Astrocyte (in vitro differentiated cells and primary cell): ENCODE measurements at regions not wholly inside any gene's neighbourhood (a gene's known extent, or its start where the extent isn't known, plus 50 kb on each side); places are given as distances from the start of the nearest gene placed in this dataset.

ENCODE experiments used
- DNase-seq: peaks from one replicate; pipeline ENCODE4 v3.0.0-alpha.2; 2010; ENCODE audit warnings: low read depth
- FAIRE-seq: peaks from 2 replicates; lab custom pipeline; 2011; peaks lifted over from hg19 to GRCh38; lab: Jason Lieb, UNC
- H2AFZ ChIP-seq: 2 replicates; pipeline ENCODE4 v1.6.0; 2012; ENCODE audit warnings: low read depth, low read length, inconsistent platforms
- H3K27ac ChIP-seq: 2 replicates; pipeline ENCODE4 v1.5.1; 2011; ENCODE audit warnings: low read depth, low read length, inconsistent platforms
- H3K27me3 ChIP-seq: 2 replicates; pipeline ENCODE4 v1.6.0; 2011; ENCODE audit warnings: low read length, inconsistent platforms; ENCODE audit not compliant: insufficient read depth
- H3K36me3 ChIP-seq: 2 replicates; pipeline ENCODE4 v1.5.1; 2011; ENCODE audit warnings: low read length, inconsistent platforms; ENCODE audit not compliant: insufficient read depth
- H3K4me1 ChIP-seq: 2 replicates; pipeline ENCODE4 v1.5.1; 2011; ENCODE audit warnings: low read length, inconsistent platforms; ENCODE audit not compliant: insufficient read depth
- H3K4me2 ChIP-seq: 2 replicates; pipeline ENCODE4 v1.6.0; 2012; ENCODE audit warnings: low read length, inconsistent platforms
- H3K4me3 ChIP-seq: 2 replicates; pipeline ENCODE4 v1.5.1; 2011; ENCODE audit warnings: low read depth, mild to moderate bottlenecking, low read length, inconsistent platforms; ENCODE audit not compliant: insufficient read depth
- H3K79me2 ChIP-seq: 2 replicates; pipeline ENCODE4 v1.6.0; 2012; ENCODE audit warnings: mild to moderate bottlenecking, low read length, inconsistent platforms; ENCODE audit not compliant: insufficient read depth
- H3K9ac ChIP-seq: 2 replicates; pipeline ENCODE4 v1.6.0; 2012; ENCODE audit warnings: mild to moderate bottlenecking, low read length, inconsistent platforms
- H3K9me3 ChIP-seq: 2 replicates; pipeline ENCODE4 v1.5.1; 2012; ENCODE audit warnings: low read depth, mild to moderate bottlenecking, low read length, inconsistent platforms; ENCODE audit not compliant: insufficient read depth
- H4K20me1 ChIP-seq: 2 replicates; pipeline ENCODE4 v1.6.0; 2012; ENCODE audit warnings: low read length, inconsistent platforms; ENCODE audit not compliant: insufficient read depth
- H3K27ac Mint-ChIP-seq: one replicate; pipeline ENCODE4 v1.8.0; 2021; ENCODE audit warnings: mild to moderate bottlenecking, mixed read lengths; ENCODE audit not compliant: unreplicated experiment
- H3K27me3 Mint-ChIP-seq: one replicate; pipeline ENCODE4 v1.8.0; 2021; ENCODE audit warnings: low read depth, mixed read lengths; ENCODE audit not compliant: unreplicated experiment
- H3K36me3 Mint-ChIP-seq: one replicate; pipeline ENCODE4 v1.8.0; 2021; ENCODE audit warnings: low read depth, mixed read lengths; ENCODE audit not compliant: unreplicated experiment
- H3K4me1 Mint-ChIP-seq: one replicate; pipeline ENCODE4 v1.8.0; 2021; ENCODE audit warnings: low read depth, mixed read lengths; ENCODE audit not compliant: unreplicated experiment
- H3K4me3 Mint-ChIP-seq: one replicate; pipeline ENCODE4 v1.8.0; 2021; ENCODE audit warnings: mild to moderate bottlenecking, moderate library complexity, mixed read lengths; ENCODE audit not compliant: unreplicated experiment
- H3K9me3 Mint-ChIP-seq: one replicate; pipeline ENCODE4 v1.8.0; 2021; ENCODE audit warnings: mild to moderate bottlenecking, mixed read lengths; ENCODE audit not compliant: unreplicated experiment
- CTCF ChIP-seq: IDR thresholded peaks from 2 replicates; pipeline ENCODE4 v1.5.1; 2011; ENCODE audit warnings: low read depth, mild to moderate bottlenecking, inconsistent platforms, low read length, moderate library complexity; ENCODE audit not compliant: insufficient read depth
- EZH2 ChIP-seq: IDR thresholded peaks from 2 replicates; pipeline ENCODE4 v1.6.1; 2012; ENCODE audit warnings: mild to moderate bottlenecking, low read length, inconsistent platforms; ENCODE audit not compliant: insufficient read depth

GRCh38 chr10:113441686-113442270 is 111.1 kb upstream of the HABP2 start:
- Histone ChIP-seq H4K20me1 (no peaks in the 10 kb centered on the region), H3K79me2 (no peaks in the 10 kb centered on the region), H3K27ac (no peak overlapping the region), H2AFZ (no peak overlapping the region), H3K27me3 (peaks cover 16% of the 10 kb centered on the region), H3K4me1 (no peaks in the 10 kb centered on the region), H3K4me2 (no peak overlapping the region), H3K9me3 (no peaks in the 10 kb centered on the region), H3K9ac (no peak overlapping the region), H3K4me3 (no peak overlapping the region), H3K36me3 (no peaks in the 10 kb centered on the region)
- no peak overlapping the region for H3K27ac Mint-ChIP-seq
- FAIRE-seq = no peak
- TF ChIP-seq EZH2 = no peak
- TF ChIP-seq CTCF = no peak
- no peaks in the 10 kb centered on the region for H3K4me1 Mint-ChIP-seq
- peaks cover 22% of the 10 kb centered on the region for H3K27me3 Mint-ChIP-seq
- H3K9me3 Mint-ChIP-seq = peaks cover 2% of the 10 kb centered on the region
- peak overlapping the region; percentile 25 for H3K4me3 Mint-ChIP-seq
- no peaks in the 10 kb centered on the region for H3K36me3 Mint-ChIP-seq
- DNase-seq = no peak

GRCh38 chr10:113442336-113442735 is 110.5 kb upstream of the HABP2 start:
- H3K27me3 ChIP-seq = peaks cover 17% of the 10 kb centered on the region
- H3K79me2 ChIP-seq = no peaks in the 10 kb centered on the region
- H3K36me3 Mint-ChIP-seq = no peaks in the 10 kb centered on the region
- DNase-seq = no peak
- H3K4me2 ChIP-seq = no peak overlapping the region
- no peak overlapping the region for H2AFZ ChIP-seq
- H3K4me3 Mint-ChIP-seq = no peak overlapping the region
- no peaks in the 10 kb centered on the region for H3K9me3 ChIP-seq
- H3K36me3 ChIP-seq = no peaks in the 10 kb centered on the region
- no peak for FAIRE-seq
- H3K27me3 Mint-ChIP-seq = peaks cover 27% of the 10 kb centered on the region
- no peak overlapping the region for H3K9ac ChIP-seq
- H3K4me3 ChIP-seq = no peak overlapping the region
- no peaks in the 10 kb centered on the region for H4K20me1 ChIP-seq
- no peak overlapping the region for H3K27ac Mint-ChIP-seq
- no peaks in the 10 kb centered on the region for H3K4me1 Mint-ChIP-seq
- H3K4me1 ChIP-seq = no peaks in the 10 kb centered on the region
- no peak for TF ChIP-seq CTCF
- TF ChIP-seq EZH2 = no peak
- no peak overlapping the region for H3K27ac ChIP-seq
- peaks cover 2% of the 10 kb centered on the region for H3K9me3 Mint-ChIP-seq

GRCh38 chr10:113443141-113443925 is 109.5 kb upstream of the HABP2 start:
- Histone ChIP-seq H3K27me3 (peaks cover 17% of the 10 kb centered on the region), H3K9me3 (no peaks in the 10 kb centered on the region), H3K9ac (no peak overlapping the region), H3K4me3 (no peak overlapping the region), H3K4me1 (no peaks in the 10 kb centered on the region), H4K20me1 (no peaks in the 10 kb centered on the region), H3K4me2 (no peak overlapping the region), H3K79me2 (no peaks in the 10 kb centered on the region), H2AFZ (no peak overlapping the region), H3K27ac (no peak overlapping the region), H3K36me3 (no peaks in the 10 kb centered on the region)
- no peak for FAIRE-seq
- no peak for DNase-seq
- Mint-ChIP-seq H3K4me1 (no peaks in the 10 kb centered on the region), H3K27me3 (peaks cover 34% of the 10 kb centered on the region), H3K4me3 (no peak overlapping the region), H3K36me3 (no peaks in the 10 kb centered on the region), H3K27ac (no peak overlapping the region), H3K9me3 (peaks cover 2% of the 10 kb centered on the region)
- no peak for TF ChIP-seq CTCF
- TF ChIP-seq EZH2 = no peak
